HUES6 (cell line): ENCODE measurements at regions not wholly inside any gene's neighbourhood (a gene's known extent, or its start where the extent isn't known, plus 50 kb on each side); places are given as distances from the start of the nearest gene placed in this dataset.

ENCODE experiments used
- H3K27ac ChIP-seq: 2 replicates; pipeline ENCODE4 v1.7.0; 2013; ENCODE audit warnings: low read depth, mild to moderate bottlenecking, low read length, inconsistent platforms
- H3K27me3 ChIP-seq: 2 replicates; pipeline ENCODE4 v1.6.1; 2013; ENCODE audit warnings: low read length; ENCODE audit not compliant: control insufficient read depth, insufficient read depth
- H3K36me3 ChIP-seq: 2 replicates; pipeline ENCODE4 v1.6.1; 2013; ENCODE audit warnings: low read length; ENCODE audit not compliant: control insufficient read depth, insufficient read depth
- H3K4me1 ChIP-seq: 2 replicates; pipeline ENCODE4 v1.6.1; 2013; ENCODE audit warnings: low read length; ENCODE audit not compliant: control insufficient read depth, insufficient read depth
- H3K4me3 ChIP-seq: 2 replicates; pipeline ENCODE4 v1.5.1; 2013; ENCODE audit warnings: low read depth, low read length
- H3K9ac ChIP-seq: one replicate; pipeline ENCODE4 v1.6.1; 2013; ENCODE audit warnings: mild to moderate bottlenecking, low read length
- H3K9me3 ChIP-seq: 2 replicates; pipeline ENCODE4 v1.6.1; 2013; ENCODE audit warnings: low read depth, low read length; ENCODE audit not compliant: control insufficient read depth, insufficient read depth

- H3K4me3 ChIP-seq, result no peak overlapping the region
- peaks cover 21% of the 10 kb centered on the region for H3K4me1 ChIP-seq
- no peak overlapping the region for H3K9ac ChIP-seq
- H3K27ac ChIP-seq, result no peak overlapping the region
- peaks cover 5% of the 10 kb centered on the region; the same call in 1 of the 2 replicates for H3K27me3 ChIP-seq
- no peaks in the 10 kb centered on the region for H3K9me3 ChIP-seq
- no peaks in the 10 kb centered on the region for H3K36me3 ChIP-seq
Measured at GRCh38 chr9:129380961-129381401, 202.9 kb upstream of the IER5L start.

- Histone ChIP-seq H3K9me3 (no peaks in the 10 kb centered on the region), H3K4me1 (peaks cover 21% of the 10 kb centered on the region), H3K27ac (no peak overlapping the region), H3K4me3 (no peak overlapping the region), H3K27me3 (peaks cover 5% of the 10 kb centered on the region; the same call in 1 of the 2 replicates), H3K9ac (no peak overlapping the region), H3K36me3 (no peaks in the 10 kb centered on the region)
Measured at GRCh38 chr9:129379886-129380285, 201.8 kb upstream of the IER5L start.

GRCh38 chr9:129379181-129379836 is 201.2 kb upstream of the IER5L start:
- Histone ChIP-seq H3K4me1 (peaks cover 21% of the 10 kb centered on the region), H3K36me3 (no peaks in the 10 kb centered on the region), H3K27me3 (peaks cover 5% of the 10 kb centered on the region; the same call in 1 of the 2 replicates), H3K9ac (no peak overlapping the region), H3K9me3 (no peaks in the 10 kb centered on the region), H3K4me3 (no peak overlapping the region), H3K27ac (no peak overlapping the region)

GRCh38 chr9:129377931-129378661 is 200.0 kb upstream of the IER5L start:
- Histone ChIP-seq H3K9me3 (no peaks in the 10 kb centered on the region), H3K4me1 (peaks cover 13% of the 10 kb centered on the region)

GRCh38 chr9:129377181-129377580 is 199.1 kb upstream of the IER5L start:
- H3K36me3 ChIP-seq, result no peaks in the 10 kb centered on the region
- H3K27me3 ChIP-seq, result no peaks in the 10 kb centered on the region

More at GRCh38 chr9:129377931-129378661, 200.0 kb upstream of the IER5L start:
- no peak overlapping the region for H3K4me3 ChIP-seq
- no peaks in the 10 kb centered on the region for H3K36me3 ChIP-seq
- no peaks in the 10 kb centered on the region for H3K27me3 ChIP-seq
- H3K9ac ChIP-seq, result no peak overlapping the region
- H3K27ac ChIP-seq, result no peak overlapping the region

GRCh38 chr9:129375845-129376244 is 197.8 kb upstream of the IER5L start:
- H3K9me3 ChIP-seq, result peaks cover 3% of the 10 kb centered on the region
- no peak overlapping the region for H3K4me3 ChIP-seq
- H3K27ac ChIP-seq, result no peak overlapping the region
- no peak overlapping the region for H3K9ac ChIP-seq
- H3K36me3 ChIP-seq, result no peaks in the 10 kb centered on the region
- H3K27me3 ChIP-seq, result no peaks in the 10 kb centered on the region
- H3K4me1 ChIP-seq, result no peaks in the 10 kb centered on the region

More at GRCh38 chr9:129377181-129377580, 199.1 kb upstream of the IER5L start:
- no peak overlapping the region for H3K9ac ChIP-seq
- H3K9me3 ChIP-seq, result no peaks in the 10 kb centered on the region
- H3K4me1 ChIP-seq, result peaks cover 4% of the 10 kb centered on the region; the same call in 1 of the 2 replicates
- no peak overlapping the region for H3K4me3 ChIP-seq
- no peak overlapping the region for H3K27ac ChIP-seq

- no peak overlapping the region for H3K27ac ChIP-seq
Measured at GRCh38 chr9:129374651-129375050, 196.6 kb upstream of the IER5L start.

GRCh38 chr9:129374231-129374630 is 196.2 kb upstream of the IER5L start:
- Histone ChIP-seq H3K4me3 (no peak overlapping the region), H3K4me1 (no peaks in the 10 kb centered on the region), H3K27ac (no peak overlapping the region), H3K9ac (no peak overlapping the region), H3K36me3 (no peaks in the 10 kb centered on the region), H3K27me3 (no peaks in the 10 kb centered on the region), H3K9me3 (peaks cover 11% of the 10 kb centered on the region)

More at GRCh38 chr9:129374651-129375050, 196.6 kb upstream of the IER5L start:
- Histone ChIP-seq H3K36me3 (no peaks in the 10 kb centered on the region), H3K4me1 (no peaks in the 10 kb centered on the region), H3K9me3 (peaks cover 11% of the 10 kb centered on the region), H3K4me3 (no peak overlapping the region), H3K27me3 (no peaks in the 10 kb centered on the region), H3K9ac (no peak overlapping the region)

- Histone ChIP-seq H3K9me3 (peaks cover 15% of the 10 kb centered on the region), H3K27ac (no peak overlapping the region), H3K36me3 (no peaks in the 10 kb centered on the region), H3K4me1 (no peaks in the 10 kb centered on the region), H3K27me3 (no peaks in the 10 kb centered on the region), H3K9ac (no peak overlapping the region), H3K4me3 (no peak overlapping the region)
Measured at GRCh38 chr9:129373361-129373760, 195.3 kb upstream of the IER5L start.

- Histone ChIP-seq H3K4me3 (no peak overlapping the region), H3K9me3 (peaks cover 16% of the 10 kb centered on the region), H3K4me1 (no peaks in the 10 kb centered on the region), H3K27ac (no peak overlapping the region), H3K36me3 (no peaks in the 10 kb centered on the region), H3K9ac (no peak overlapping the region), H3K27me3 (no peaks in the 10 kb centered on the region)
Measured at GRCh38 chr9:129370770-129371169, 192.7 kb upstream of the IER5L start.

GRCh38 chr9:129368444-129368978 is 190.4 kb upstream of the IER5L start:
- no peaks in the 10 kb centered on the region for H3K27me3 ChIP-seq
- no peak overlapping the region for H3K4me3 ChIP-seq
- peaks cover 16% of the 10 kb centered on the region for H3K9me3 ChIP-seq
- H3K36me3 ChIP-seq, result no peaks in the 10 kb centered on the region
- no peak overlapping the region for H3K27ac ChIP-seq
- H3K4me1 ChIP-seq, result no peaks in the 10 kb centered on the region
- no peak overlapping the region for H3K9ac ChIP-seq
